ENCODE measurements at regions not wholly inside any gene's neighbourhood (a gene's known extent, or its start where the extent isn't known, plus 50 kb on each side); places are given as distances from the start of the nearest gene placed in this dataset.

- WGBS (ENCODE audit: low lambda C conversion rate, missing lambda C conversion rate) = 78% methylated on average over 2 of the region's 2 CpGs
These were observed 1720.2 kb upstream of the SEL1L start for GRCh38 chr14:83253870-83254269.

GRCh38 chr14:83255015-83255726, 1721.5 kb upstream of the SEL1L start:
- Histone ChIP-seq H3K4me3 (no peak overlapping the region), H3K36me3 (replicated peaks; ENCODE audit: insufficient read depth, low read depth) (no peaks in the 10 kb centered on the region), H3K27me3 (no peaks in the 10 kb centered on the region), H3K27ac (no peak overlapping the region), H3K4me2 (no peak overlapping the region), H4K20me1 (ENCODE audit: insufficient read depth, poor library complexity, severe bottlenecking) (no peaks in the 10 kb centered on the region), H3K9me2 (replicated peaks; ENCODE audit: insufficient read depth) (no peaks in the 10 kb centered on the region), H3K9me3 (ENCODE audit: low read depth) (no peaks in the 10 kb centered on the region), H2AFZ (no peak overlapping the region), H3K79me2 (no peaks in the 10 kb centered on the region), H3K4me1 (ENCODE audit: insufficient read depth) (no peaks in the 10 kb centered on the region)
- no peak for DNase-seq (ENCODE audit: low spot score)
- WGBS (ENCODE audit: low lambda C conversion rate, missing lambda C conversion rate) = 88% methylated on average over 2 of the region's 2 CpGs
- no peak for TF ChIP-seq EZH2phosphoT487 (IDR thresholded peaks at IDR 0.05; ENCODE audit: low read depth, severe bottlenecking, unreplicated experiment)

More at GRCh38 chr14:83253870-83254269, 1720.2 kb upstream of the SEL1L start:
- no peak overlapping the region for H2AFZ ChIP-seq
- no peaks in the 10 kb centered on the region for H3K79me2 ChIP-seq
- H3K4me1 ChIP-seq (ENCODE audit: insufficient read depth) = no peaks in the 10 kb centered on the region
- no peak for DNase-seq (ENCODE audit: low spot score)
- no peaks in the 10 kb centered on the region for H3K27me3 ChIP-seq
- no peaks in the 10 kb centered on the region for H3K9me3 ChIP-seq (ENCODE audit: low read depth)
- H3K36me3 ChIP-seq (replicated peaks; ENCODE audit: insufficient read depth, low read depth) = no peaks in the 10 kb centered on the region
- H3K9me2 ChIP-seq (replicated peaks; ENCODE audit: insufficient read depth) = no peaks in the 10 kb centered on the region
- TF ChIP-seq EZH2 (IDR thresholded peaks at IDR 0.05; ENCODE audit: borderline replicate concordance) (no peak), CTCF (IDR thresholded peaks at IDR 0.05; ENCODE audit: poor library complexity) (no peak), EZH2phosphoT487 (IDR thresholded peaks at IDR 0.05; ENCODE audit: low read depth, severe bottlenecking, unreplicated experiment) (no peak)
- no peak overlapping the region for H3K27ac ChIP-seq
- no peak overlapping the region for H3K4me2 ChIP-seq
- H4K20me1 ChIP-seq (ENCODE audit: insufficient read depth, poor library complexity, severe bottlenecking) = no peaks in the 10 kb centered on the region
- no peak overlapping the region for H3K4me3 ChIP-seq

GRCh38 chr14:83255727-83256090, 1722.1 kb upstream of the SEL1L start:
- H2AFZ ChIP-seq = no peak overlapping the region
- no peaks in the 10 kb centered on the region for H3K9me2 ChIP-seq (replicated peaks; ENCODE audit: insufficient read depth)
- no peaks in the 10 kb centered on the region for H3K9me3 ChIP-seq (ENCODE audit: low read depth)
- no peak overlapping the region for H3K4me3 ChIP-seq
- no peaks in the 10 kb centered on the region for H4K20me1 ChIP-seq (ENCODE audit: insufficient read depth, poor library complexity, severe bottlenecking)
- H3K27me3 ChIP-seq = no peaks in the 10 kb centered on the region
- TF ChIP-seq EZH2phosphoT487 (IDR thresholded peaks at IDR 0.05; ENCODE audit: low read depth, severe bottlenecking, unreplicated experiment) (no peak), CTCF (IDR thresholded peaks at IDR 0.05; ENCODE audit: poor library complexity) (no peak), EZH2 (IDR thresholded peaks at IDR 0.05; ENCODE audit: borderline replicate concordance) (no peak)
- DNase-seq (ENCODE audit: low spot score) = no peak
- H3K27ac ChIP-seq = no peak overlapping the region
- 90% methylated on average over 1 of the region's 1 CpG for WGBS (ENCODE audit: low lambda C conversion rate, missing lambda C conversion rate)
- H3K79me2 ChIP-seq = no peaks in the 10 kb centered on the region
- H3K4me2 ChIP-seq = no peak overlapping the region
- no peaks in the 10 kb centered on the region for H3K36me3 ChIP-seq (replicated peaks; ENCODE audit: insufficient read depth, low read depth)
- no peaks in the 10 kb centered on the region for H3K4me1 ChIP-seq (ENCODE audit: insufficient read depth)

- Histone ChIP-seq H4K20me1 (ENCODE audit: insufficient read depth, poor library complexity, severe bottlenecking) (no peaks in the 10 kb centered on the region), H3K4me1 (ENCODE audit: insufficient read depth) (no peaks in the 10 kb centered on the region), H3K4me2 (no peak overlapping the region), H3K9me3 (ENCODE audit: low read depth) (no peaks in the 10 kb centered on the region), H3K79me2 (no peaks in the 10 kb centered on the region), H3K27ac (no peak overlapping the region), H3K9me2 (replicated peaks; ENCODE audit: insufficient read depth) (no peaks in the 10 kb centered on the region), H3K4me3 (no peak overlapping the region), H3K27me3 (no peaks in the 10 kb centered on the region), H2AFZ (no peak overlapping the region), H3K36me3 (replicated peaks; ENCODE audit: insufficient read depth, low read depth) (no peaks in the 10 kb centered on the region)
- 74% methylated on average over 5 of the region's 5 CpGs for WGBS (ENCODE audit: low lambda C conversion rate, missing lambda C conversion rate)
- no peak for TF ChIP-seq EZH2 (IDR thresholded peaks at IDR 0.05; ENCODE audit: borderline replicate concordance)
- no peak for TF ChIP-seq CTCF (IDR thresholded peaks at IDR 0.05; ENCODE audit: poor library complexity)
- TF ChIP-seq EZH2phosphoT487 (IDR thresholded peaks at IDR 0.05; ENCODE audit: low read depth, severe bottlenecking, unreplicated experiment) = no peak
- DNase-seq (ENCODE audit: low spot score) = no peak
These were observed 1724.1 kb upstream of the SEL1L start for GRCh38 chr14:83257466-83258439.
